Lower leg skin (tissue), 3 donors: ENCODE measurements at regions not wholly inside any gene's neighbourhood (a gene's known extent, or its start where the extent isn't known, plus 50 kb on each side); places are given as distances from the start of the nearest gene placed in this dataset.

Experiments
- CTCF ChIP-seq, 3 donors: fragments of 450-650 bp; IDR thresholded peaks; one replicate each; pipeline ENCODE4 v1.5.1; 2016; ENCODE audit warnings: antibody characterized with exemption in 3 of 3, mild to moderate bottlenecking in 3 of 3, moderate library complexity in 2 of 3
- POLR2A ChIP-seq, 2 donors: fragments of 450-650 bp; IDR thresholded peaks; one replicate each; pipeline ENCODE4 v1.6.1; 2016 to 2017; ENCODE audit warnings: antibody characterized with exemption in 2 of 2, mild to moderate bottlenecking in 1 of 2, moderate library complexity in 1 of 2

GRCh38 chr5:163885117-163885516, 379.7 kb downstream of the MAT2B start:
- TF ChIP-seq CTCF (IDR thresholded peaks at IDR 0.05) (no peak), POLR2A (IDR thresholded peaks at IDR 0.05) (no peak)
